ENCODE measurements at regions not wholly inside any gene's neighbourhood (a gene's known extent, or its start where the extent isn't known, plus 50 kb on each side); places are given as distances from the start of the nearest gene placed in this dataset.

DNA sequence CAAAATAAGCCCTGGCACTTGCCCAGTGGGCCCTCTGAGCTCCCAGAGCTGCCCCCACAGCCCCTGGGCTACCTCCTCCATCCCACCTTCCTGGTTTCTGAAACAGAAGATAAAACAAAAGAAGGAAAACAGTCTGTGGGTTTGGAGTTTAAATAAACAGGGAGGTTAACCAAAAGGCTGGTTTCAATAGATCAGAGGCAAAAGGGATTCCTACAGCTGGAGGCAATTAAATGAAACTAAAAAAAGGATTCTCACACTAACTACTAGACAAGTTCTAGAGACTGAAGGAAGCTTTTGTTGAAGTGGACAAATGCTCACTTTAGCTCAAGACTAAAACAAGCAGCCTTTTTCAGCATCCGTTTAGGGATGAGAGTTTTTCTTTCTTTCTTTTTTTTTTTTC lies 569.8 kb downstream of the FGF9 start:
- Histone ChIP-seq H3K4me1 (ENCODE audit: control insufficient read depth, insufficient read depth, low read length) (no peaks in the 10 kb centered on the region), H3K4me3 (ENCODE audit: low read length) (no peak overlapping the region), H3K27me3 (ENCODE audit: control insufficient read depth, insufficient read depth) (no peaks in the 10 kb centered on the region), H3K27ac (ENCODE audit: low read length) (no peak overlapping the region), H3K9me3 (ENCODE audit: control insufficient read depth, low read length) (no peaks in the 10 kb centered on the region)
- WGBS: 81% methylated on average over 1 of the region's 1 CpG
- no peak for ATAC-seq
- intact Hi-C loops (cut with DNase I): no loop called here
- DNase-seq: no peak

DNA sequence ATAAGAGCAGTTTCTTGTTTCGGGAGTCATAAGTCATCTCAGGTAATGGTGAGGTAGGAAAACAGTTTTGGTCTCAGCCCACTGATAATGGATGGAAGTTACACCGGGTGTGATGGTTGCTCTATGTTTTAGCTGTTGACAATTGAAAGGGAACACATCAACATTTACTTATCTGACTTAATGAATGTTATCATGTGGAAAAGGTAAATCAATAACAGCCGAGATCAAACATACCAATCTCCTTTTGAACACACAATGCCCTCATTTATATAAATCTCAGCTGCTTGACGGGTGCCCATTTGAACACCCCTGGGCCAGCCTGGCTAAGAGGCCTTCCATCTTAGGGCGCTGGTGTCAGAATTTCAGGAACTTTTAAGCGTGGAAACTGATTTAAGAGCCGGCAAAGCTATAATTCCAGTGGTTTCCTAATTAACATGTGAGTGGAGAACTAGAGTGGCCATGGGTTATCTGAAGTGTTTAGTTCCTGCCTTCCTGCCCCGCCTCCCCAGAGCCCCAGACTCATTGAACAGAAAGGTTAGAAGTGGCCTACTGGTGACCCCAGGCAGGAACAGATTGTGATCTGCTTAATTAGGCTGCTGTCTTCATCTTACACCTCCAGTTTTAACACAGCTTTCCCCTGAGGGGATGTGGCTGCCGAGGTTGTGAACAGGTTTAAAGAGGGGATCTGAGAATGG lies 572.7 kb downstream of the FGF9 start:
- H3K4me1 ChIP-seq (ENCODE audit: control insufficient read depth, insufficient read depth, low read length): no peaks in the 10 kb centered on the region
- H3K9me3 ChIP-seq (ENCODE audit: control insufficient read depth, low read length): no peaks in the 10 kb centered on the region
- H3K27me3 ChIP-seq (ENCODE audit: control insufficient read depth, insufficient read depth): no peaks in the 10 kb centered on the region
- no peak overlapping the region for H3K27ac ChIP-seq (ENCODE audit: low read length)
- H3K4me3 ChIP-seq (ENCODE audit: low read length): no peak overlapping the region
- intact Hi-C loops (cut with DNase I): no loop called here
- ATAC-seq (no peak), DNase-seq (no peak)
- 60% methylated on average over 9 of the region's 9 CpGs for WGBS

DNA sequence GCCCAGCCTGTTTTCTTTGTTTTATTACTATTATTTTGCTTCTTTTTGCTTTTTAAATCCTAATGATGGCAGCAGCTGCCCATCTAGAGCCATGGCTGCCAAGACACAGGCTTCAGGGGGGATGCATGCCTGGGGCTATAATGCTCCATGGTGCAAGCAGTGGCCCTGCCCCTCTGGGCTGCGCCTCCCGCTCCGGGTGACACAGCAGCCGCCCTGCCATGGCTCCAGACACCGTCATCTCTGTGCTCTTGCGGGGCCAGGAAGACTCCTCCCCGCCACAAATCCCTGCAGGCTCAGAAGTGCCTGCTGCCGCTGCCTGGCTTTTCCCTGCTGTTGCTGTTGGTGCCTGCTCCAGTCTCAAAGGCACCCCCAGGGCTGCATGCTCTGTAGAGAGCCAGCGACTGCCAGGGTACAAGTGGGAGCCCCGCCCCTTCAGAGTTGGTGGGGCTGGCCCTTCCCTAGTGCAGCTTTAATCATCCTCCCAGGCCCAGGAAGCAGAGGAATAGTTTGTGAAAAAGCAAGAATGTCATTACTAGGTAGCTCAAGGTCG lies 581.5 kb downstream of the FGF9 start:
- no peak for ATAC-seq
- H3K9me3 ChIP-seq (ENCODE audit: control insufficient read depth, low read length): no peaks in the 10 kb centered on the region
- WGBS: 90% methylated on average over 11 of the region's 11 CpGs
- H3K4me3 ChIP-seq (ENCODE audit: low read length): no peak overlapping the region
- no peak for DNase-seq
- no peaks in the 10 kb centered on the region for H3K27me3 ChIP-seq (ENCODE audit: control insufficient read depth, insufficient read depth)
- no peaks in the 10 kb centered on the region for H3K4me1 ChIP-seq (ENCODE audit: control insufficient read depth, insufficient read depth, low read length)
- intact Hi-C loops (cut with DNase I): no loop called here
- no peak overlapping the region for H3K27ac ChIP-seq (ENCODE audit: low read length)

DNA sequence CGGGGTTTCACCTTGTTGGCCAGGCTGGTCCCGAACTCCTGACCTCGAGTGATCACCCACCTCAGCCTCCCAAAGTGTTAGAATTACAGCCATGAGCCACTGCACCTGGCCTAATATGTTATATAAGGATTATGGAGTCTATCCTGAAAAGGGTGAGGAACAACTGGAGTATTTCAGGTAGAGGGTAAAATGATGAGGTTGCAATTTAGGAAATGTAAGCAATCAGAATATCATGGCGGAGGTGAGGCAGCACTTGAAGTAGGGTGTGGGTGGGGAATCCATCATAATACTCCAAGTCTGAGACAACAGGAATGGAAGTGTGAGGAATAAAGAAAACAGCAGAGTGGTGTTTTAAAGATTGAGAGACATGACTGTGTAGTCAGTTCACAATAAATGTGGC lies 582.2 kb downstream of the FGF9 start:
- DNase-seq: no peak
- intact Hi-C loops (cut with DNase I): no loop called here
- H3K4me3 ChIP-seq (ENCODE audit: low read length): no peak overlapping the region
- no peak overlapping the region for H3K27ac ChIP-seq (ENCODE audit: low read length)
- H3K9me3 ChIP-seq (ENCODE audit: control insufficient read depth, low read length): no peaks in the 10 kb centered on the region
- H3K4me1 ChIP-seq (ENCODE audit: control insufficient read depth, insufficient read depth, low read length): no peaks in the 10 kb centered on the region
- H3K27me3 ChIP-seq (ENCODE audit: control insufficient read depth, insufficient read depth): no peaks in the 10 kb centered on the region
- WGBS: 89% methylated on average over 4 of the region's 4 CpGs
- ATAC-seq: no peak

DNA sequence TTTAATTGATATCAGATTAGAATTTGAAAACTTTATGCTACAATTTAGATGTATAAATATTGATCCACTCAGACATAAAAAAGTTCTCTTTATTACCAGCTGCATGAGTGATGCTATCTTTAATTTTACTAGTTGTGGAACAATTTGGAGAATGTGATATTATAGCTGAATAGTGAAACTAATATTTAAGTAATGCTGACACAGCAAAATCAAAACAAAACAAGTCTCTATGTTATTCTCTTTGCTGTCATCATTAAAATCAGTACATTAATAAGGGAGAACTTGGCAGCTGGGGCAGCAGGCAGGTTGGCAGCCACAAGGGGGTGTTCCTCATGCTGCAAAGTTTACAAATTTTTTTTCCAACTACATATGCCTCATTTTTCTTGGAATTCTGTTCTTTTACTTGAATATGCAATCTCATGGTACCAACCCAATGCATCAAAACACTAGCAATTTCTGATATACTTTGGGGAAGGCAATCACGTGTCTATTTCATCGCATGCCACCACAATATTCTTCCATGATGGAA lies 585.3 kb downstream of the FGF9 start:
- Histone ChIP-seq H3K4me3 (ENCODE audit: low read length) (no peak overlapping the region), H3K9me3 (ENCODE audit: control insufficient read depth, low read length) (no peaks in the 10 kb centered on the region), H3K27ac (ENCODE audit: low read length) (no peak overlapping the region), H3K4me1 (ENCODE audit: control insufficient read depth, insufficient read depth, low read length) (no peaks in the 10 kb centered on the region), H3K27me3 (ENCODE audit: control insufficient read depth, insufficient read depth) (no peaks in the 10 kb centered on the region)
- intact Hi-C loops (cut with DNase I): no loop called here
- DNase-seq (no peak), ATAC-seq (no peak)
- WGBS: 84% methylated on average over 2 of the region's 2 CpGs

DNA sequence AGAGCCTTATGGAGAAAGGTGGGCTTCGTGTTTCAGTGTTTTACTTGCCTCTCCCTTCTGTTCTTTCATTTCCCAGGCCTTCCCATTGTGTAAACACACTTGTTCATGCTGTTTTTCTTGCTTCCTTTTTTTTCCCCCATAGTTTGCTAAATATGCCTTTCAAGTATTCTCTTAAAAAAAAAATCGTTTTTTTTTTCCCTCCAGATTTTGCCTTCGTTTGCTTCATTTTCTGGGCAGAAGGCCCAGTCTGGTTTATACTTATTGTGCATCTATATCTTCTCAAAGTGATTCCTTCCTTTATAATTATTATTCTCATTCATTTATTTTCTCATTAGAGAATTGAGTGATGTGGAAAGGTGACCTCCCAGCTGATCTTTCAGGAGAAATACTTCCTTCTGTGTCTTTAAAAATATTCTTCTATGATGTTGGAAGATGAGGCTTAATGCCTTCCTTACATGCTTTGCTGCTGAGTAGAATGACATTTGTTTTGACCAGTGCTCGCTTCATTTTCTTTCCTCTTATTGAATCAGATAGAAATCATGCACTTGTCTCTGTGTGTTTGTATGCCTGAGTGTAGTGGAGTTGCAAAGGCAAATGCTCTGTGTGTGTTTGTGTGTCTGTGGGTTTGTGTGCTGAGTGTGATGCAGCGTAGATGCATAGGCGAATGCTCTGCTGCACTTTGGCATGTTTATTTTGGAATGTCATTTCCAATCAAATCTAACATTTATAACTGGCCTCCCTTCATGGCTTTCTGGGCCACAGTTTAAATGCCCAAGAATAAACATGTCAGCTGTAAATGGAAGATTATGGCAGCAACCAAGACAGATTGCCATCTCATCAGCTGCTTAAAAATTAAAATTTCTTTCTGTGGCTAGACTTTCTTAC lies 591.4 kb downstream of the FGF9 start:
- Histone ChIP-seq H3K27ac (ENCODE audit: low read length) (no peak overlapping the region), H3K4me1 (ENCODE audit: control insufficient read depth, insufficient read depth, low read length) (no peaks in the 10 kb centered on the region), H3K9me3 (ENCODE audit: control insufficient read depth, low read length) (no peaks in the 10 kb centered on the region), H3K4me3 (ENCODE audit: low read length) (no peak overlapping the region), H3K27me3 (ENCODE audit: control insufficient read depth, insufficient read depth) (no peaks in the 10 kb centered on the region)
- WGBS: 55% methylated on average over 6 of the region's 6 CpGs
- no peak for DNase-seq
- no peak for ATAC-seq
- intact Hi-C loops (cut with DNase I): no loop called here

DNA sequence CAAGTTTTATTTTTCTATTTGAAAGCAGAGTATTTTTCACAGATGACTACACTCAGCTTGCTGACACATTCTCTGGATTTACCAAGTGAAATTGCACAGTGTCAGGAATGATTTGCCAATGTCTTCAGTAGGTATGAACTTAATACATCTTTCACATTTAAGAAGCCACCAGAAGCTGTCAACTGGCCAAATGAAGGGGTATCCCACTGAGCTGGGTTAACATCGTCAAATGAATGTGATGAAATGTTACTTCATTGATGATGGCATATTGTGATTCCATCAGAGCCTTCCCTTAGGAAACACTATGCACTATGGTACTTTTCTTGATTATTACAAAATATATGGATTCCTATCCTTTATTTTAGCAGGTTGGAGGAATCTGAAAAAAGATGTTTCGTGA lies 592.3 kb downstream of the FGF9 start:
- intact Hi-C loops (cut with DNase I): no loop called here
- no peak overlapping the region for H3K4me3 ChIP-seq (ENCODE audit: low read length)

DNA sequence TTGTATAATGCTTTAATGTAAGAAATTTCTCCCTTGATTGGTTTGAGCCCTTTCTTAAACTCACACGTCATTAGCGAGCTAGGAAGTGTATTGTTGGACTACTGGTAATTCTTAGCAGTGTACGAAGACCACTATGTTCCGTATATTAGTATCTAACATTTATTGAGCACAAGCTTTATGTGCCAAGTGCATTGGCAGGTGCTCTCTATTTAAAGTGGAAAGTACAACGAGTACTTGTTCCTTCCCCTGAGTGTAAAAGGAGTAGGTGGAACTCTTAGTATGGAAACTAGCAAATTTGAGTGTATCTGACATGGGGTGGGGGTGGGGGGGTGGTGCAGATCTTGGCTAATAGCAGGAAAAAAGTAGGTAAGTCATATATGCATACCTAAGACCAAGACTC lies 594.7 kb downstream of the FGF9 start:
- H3K27me3 ChIP-seq (ENCODE audit: control insufficient read depth, insufficient read depth): no peaks in the 10 kb centered on the region
- H3K4me3 ChIP-seq (ENCODE audit: low read length): no peak overlapping the region
- intact Hi-C loops (cut with DNase I): no loop called here
- no peak overlapping the region for H3K27ac ChIP-seq (ENCODE audit: low read length)
- no peak for ATAC-seq
- WGBS: 83% methylated on average over 5 of the region's 5 CpGs
- H3K4me1 ChIP-seq (ENCODE audit: control insufficient read depth, insufficient read depth, low read length): no peaks in the 10 kb centered on the region
- no peaks in the 10 kb centered on the region for H3K9me3 ChIP-seq (ENCODE audit: control insufficient read depth, low read length)
- DNase-seq: no peak

More for the DNA sequence above, 592.3 kb downstream of the FGF9 start:
- no peaks in the 10 kb centered on the region for H3K9me3 ChIP-seq (ENCODE audit: control insufficient read depth, low read length)
- DNase-seq (no peak), ATAC-seq (no peak)
- no peaks in the 10 kb centered on the region for H3K27me3 ChIP-seq (ENCODE audit: control insufficient read depth, insufficient read depth)
- H3K27ac ChIP-seq (ENCODE audit: low read length): no peak overlapping the region
- no peaks in the 10 kb centered on the region for H3K4me1 ChIP-seq (ENCODE audit: control insufficient read depth, insufficient read depth, low read length)
- 84% methylated on average over 2 of the region's 2 CpGs for WGBS

DNA sequence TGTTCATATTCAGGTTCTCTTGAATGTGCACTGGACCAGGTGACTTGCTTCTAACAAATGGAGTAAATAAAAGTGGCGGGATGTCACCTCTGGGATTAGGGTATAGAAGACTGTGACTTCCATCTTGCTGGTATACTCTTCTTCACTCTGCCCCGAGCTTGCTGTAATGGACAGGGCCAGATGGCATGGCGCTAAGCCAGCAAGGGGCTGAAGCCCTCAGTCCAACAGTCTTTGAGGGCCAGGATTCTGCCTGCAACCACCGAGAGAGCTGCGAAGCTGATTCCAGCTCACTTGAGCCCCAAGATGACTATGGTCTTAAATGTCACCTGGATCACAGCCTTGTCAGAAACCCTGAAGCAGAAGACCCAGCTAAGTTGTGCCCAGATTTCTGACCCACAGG lies 600.0 kb downstream of the FGF9 start:
- Histone ChIP-seq H3K4me3 (ENCODE audit: low read length) (no peak overlapping the region), H3K4me1 (ENCODE audit: control insufficient read depth, insufficient read depth, low read length) (no peaks in the 10 kb centered on the region), H3K27me3 (ENCODE audit: control insufficient read depth, insufficient read depth) (no peaks in the 10 kb centered on the region), H3K27ac (ENCODE audit: low read length) (no peak overlapping the region), H3K9me3 (ENCODE audit: control insufficient read depth, low read length) (no peaks in the 10 kb centered on the region)
- ATAC-seq: no peak
- no peak for DNase-seq
- intact Hi-C loops (cut with DNase I): loop anchor here in 2 of 4 donors (10.0 kb wide), 1 partner anchor 636 kb away; no protein-coding TSS in a partner anchor
- WGBS: 89% methylated on average over 5 of the region's 5 CpGs

DNA sequence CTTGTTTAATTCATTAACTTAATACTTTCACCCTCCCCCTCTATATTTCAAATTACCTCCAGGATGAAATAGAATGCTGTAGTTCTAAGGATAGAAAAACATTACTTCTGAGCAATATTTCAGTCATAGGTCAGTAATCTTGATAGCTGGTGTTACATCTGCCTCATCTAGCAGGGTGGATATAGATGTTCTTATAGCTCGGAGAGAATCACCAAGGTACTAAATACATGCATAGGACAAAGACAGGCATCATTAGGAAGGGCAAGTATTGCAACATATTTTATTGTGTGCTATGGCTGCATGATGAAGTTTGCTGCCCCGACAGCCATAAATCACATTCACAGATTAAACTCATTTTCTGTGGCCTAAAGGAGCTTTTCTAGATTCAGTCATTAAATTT lies 601.0 kb downstream of the FGF9 start:
- Histone ChIP-seq H3K4me3 (ENCODE audit: low read length) (no peak overlapping the region), H3K9me3 (ENCODE audit: control insufficient read depth, low read length) (no peaks in the 10 kb centered on the region), H3K27me3 (ENCODE audit: control insufficient read depth, insufficient read depth) (no peaks in the 10 kb centered on the region), H3K27ac (ENCODE audit: low read length) (no peak overlapping the region), H3K4me1 (ENCODE audit: control insufficient read depth, insufficient read depth, low read length) (no peaks in the 10 kb centered on the region)
- ATAC-seq (no peak), DNase-seq (no peak)
- intact Hi-C loops (cut with DNase I): loop anchor here in 2 of 4 donors (10.0 kb wide), 1 partner anchor 637 kb away; no protein-coding TSS in a partner anchor
- 89% methylated on average over 2 of the region's 2 CpGs for WGBS

DNA sequence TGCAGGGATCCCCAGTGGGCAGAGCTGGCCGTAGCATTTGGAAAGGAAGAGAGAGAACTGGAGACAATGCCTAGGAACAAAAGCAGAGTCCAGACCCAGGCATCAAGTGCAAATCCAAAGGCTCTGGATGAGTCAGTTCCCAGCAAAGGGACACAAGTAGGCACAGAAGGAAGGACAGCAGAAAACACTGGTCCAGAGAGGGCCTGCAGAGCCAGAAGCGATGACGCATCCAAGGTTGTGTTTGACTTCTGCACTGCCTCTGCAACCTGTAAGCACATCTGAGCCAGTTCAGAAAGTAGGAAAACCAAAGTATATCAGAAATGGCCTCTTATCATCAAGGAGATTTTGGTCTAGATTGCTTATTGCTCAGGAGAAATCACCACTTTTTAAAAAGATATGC lies 604.5 kb downstream of the FGF9 start:
- Histone ChIP-seq H3K27ac (ENCODE audit: low read length) (no peak overlapping the region), H3K27me3 (ENCODE audit: control insufficient read depth, insufficient read depth) (no peaks in the 10 kb centered on the region), H3K4me3 (ENCODE audit: low read length) (no peak overlapping the region), H3K9me3 (ENCODE audit: control insufficient read depth, low read length) (no peaks in the 10 kb centered on the region), H3K4me1 (ENCODE audit: control insufficient read depth, insufficient read depth, low read length) (no peaks in the 10 kb centered on the region)
- no peak for DNase-seq
- ATAC-seq: no peak
- 90% methylated on average over 3 of the region's 3 CpGs for WGBS
- intact Hi-C loops (cut with DNase I): loop anchor here in 2 of 4 donors (10.0 kb wide), 1 partner anchor 641 kb away; no protein-coding TSS in a partner anchor

Data from right cardiac atrium (tissue), 5 donors.